Stomach (tissue), 8 donors: ENCODE measurements at regions not wholly inside any gene's neighbourhood (a gene's known extent, or its start where the extent isn't known, plus 50 kb on each side); places are given as distances from the start of the nearest gene placed in this dataset.
"Not testable (repeated sequence)": the region's sequence is repeated elsewhere in the genome, so short reads cannot be mapped to it uniquely, and the experiment has no call there.

Source experiments
- DNase-seq, 2 donors: peaks; one replicate each; pipeline versions ENCODE4 v3.0.0 to v3.0.0-alpha.2; 2013 to 2019
- H3K27ac ChIP-seq, 5 donors: fragments of 200-600 bp in 4 of 5; sonication (generic) in 4 of 5; one replicate each; pipeline ENCODE4 v1.5.1; 2013 to 2019; ENCODE audit warnings: mild to moderate bottlenecking in 1 of 5, moderate library complexity in 1 of 5
- H3K27me3 ChIP-seq, 3 donors: fragments of 200-600 bp; sonication (generic); one replicate each; pipeline ENCODE4 v1.5.1; 2017 to 2019; ENCODE audit warnings: mixed run types in 1 of 3
- H3K36me3 ChIP-seq, 4 donors: fragments of 200-600 bp; sonication (generic); 1 replicate in 3 of 4; 2 replicates in 1 of 4; pipeline ENCODE4 v1.5.1; 2016 to 2019
- H3K4me1 ChIP-seq, 4 donors: fragments of 200-600 bp; sonication (generic); one replicate each; pipeline ENCODE4 v1.5.1; 2016 to 2019
- H3K4me3 ChIP-seq, 4 donors: fragments of 200-600 bp; sonication (generic) in 3 of 4; one replicate each; pipeline ENCODE4 v1.5.1; 2016 to 2019; ENCODE audit warnings: mild to moderate bottlenecking in 1 of 4
- H3K9me3 ChIP-seq, 4 donors: fragments of 200-600 bp; sonication (generic); one replicate each; pipeline ENCODE4 v1.5.1; 2016 to 2019
- CTCF ChIP-seq, 7 experiments: fragments of 450-650 bp in 4 of 7; fragments of 200-600 bp in 3 of 7; sonication (generic) in 3 of 7; IDR thresholded peaks; one replicate each; pipeline ENCODE4 v1.5.1; 2016 to 2019; ENCODE audit warnings: antibody characterized with exemption in 7 of 7, control low read depth in 2 of 7, mild to moderate bottlenecking in 1 of 7
- EP300 ChIP-seq: sonication (generic); formaldehyde crosslinking; IDR thresholded peaks from one replicate; pipeline ENCODE4 v1.6.1; 2017; ENCODE audit warnings: antibody characterized with exemption
- POLR2A ChIP-seq, 4 donors: fragments of 450-650 bp; IDR thresholded peaks; one replicate each; pipeline ENCODE4 v1.6.1; 2016; ENCODE audit warnings: antibody characterized with exemption in 4 of 4, control low read depth in 2 of 4, mild to moderate bottlenecking in 1 of 4, moderate library complexity in 1 of 4
- POLR2AphosphoS5 ChIP-seq, 3 donors: sonication (generic); formaldehyde crosslinking; IDR thresholded peaks; one replicate each; pipeline ENCODE4 v1.6.1; 2016; ENCODE audit warnings: antibody characterized with exemption in 3 of 3
- WGBS, 5 donors: extraction: QIAGEN DNeasy Blood & Tissue Kit in 3 of 5; methylation state at CpG; one replicate each; pipeline versions ENCODE4 v1.1.5 to v1.1.7; 2013 to 2018; 5-methylcytosine and 5-hydroxymethylcytosine counted together
- intact Hi-C: fragments of 100-400 bp; cut with DNase I; formaldehyde crosslinking; loops from one replicate; pipeline ENCODE4 v1.15.1; 2023; ENCODE audit warnings: low total_unique reads
- donor health status: healthy with polysubstance abuse.
- donor health status: Bipolar disorder and iron deficiency.
- donor health status: healthy.

DNA sequence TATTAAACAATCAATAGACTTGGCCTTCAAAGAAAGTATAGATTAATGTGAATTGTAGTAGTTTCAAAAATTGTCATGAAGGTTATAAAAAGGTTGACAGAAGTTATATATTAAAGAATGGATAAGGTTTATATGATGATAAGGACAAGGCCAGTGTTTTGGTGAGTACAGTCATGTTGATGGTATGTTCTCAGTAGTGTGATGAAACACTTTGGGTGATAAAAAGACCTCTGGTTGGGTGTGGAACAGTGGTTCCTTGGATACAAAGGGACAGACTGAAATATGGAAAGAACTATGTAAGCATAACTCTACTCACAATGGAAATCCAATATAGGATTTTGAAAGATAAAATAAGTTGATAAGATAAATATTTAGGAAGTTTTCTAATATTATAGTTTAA, 866.3 kb downstream of the ANKRD7 start:
- Histone ChIP-seq H3K4me3 (no peak overlapping the region), H3K9me3 (peaks cover 0 to 4% (median under 1%) of the 10 kb centered on the region in 4 donors), H3K27me3 (no peaks in the 10 kb centered on the region), H3K36me3 (no peaks in the 10 kb centered on the region), H3K27ac (no peak overlapping the region), H3K4me1 (no peaks in the 10 kb centered on the region)
- TF ChIP-seq CTCF (IDR thresholded peaks at IDR 0.05): no peak
- no peak for TF ChIP-seq EP300
- intact Hi-C loops: no loop called here
- no peak for DNase-seq

DNA sequence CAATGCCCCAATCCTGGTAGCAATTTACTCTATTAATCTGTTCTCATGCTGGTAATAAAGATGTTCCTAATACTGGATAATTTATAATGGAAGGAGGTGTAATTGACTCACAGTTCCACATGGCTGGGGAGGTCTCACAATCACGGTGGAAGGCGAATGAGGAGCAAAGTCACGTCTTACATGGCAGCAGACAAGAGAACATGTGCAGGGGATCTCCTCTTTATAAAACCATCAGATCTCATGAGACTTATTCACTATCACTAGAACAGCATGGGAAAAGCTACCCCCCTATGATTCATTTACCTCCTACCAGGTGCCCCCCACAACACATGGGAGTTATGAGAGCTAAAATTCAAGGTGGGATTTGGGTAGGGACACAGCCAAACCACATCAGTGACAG, 872.2 kb downstream of the ANKRD7 start:
- H3K27me3 ChIP-seq: no peaks in the 10 kb centered on the region
- intact Hi-C loops: no loop called here
- H3K9me3 ChIP-seq: peaks cover 0 to 4% (median 0%) of the 10 kb centered on the region in 4 donors
- H3K27ac ChIP-seq: no peak overlapping the region
- H3K36me3 ChIP-seq: no peaks in the 10 kb centered on the region
- DNase-seq: no peak
- H3K4me1 ChIP-seq: no peaks in the 10 kb centered on the region
- H3K4me3 ChIP-seq: no peak overlapping the region
- WGBS, 5 donors: 77 to 100% (median 96%) methylated on average over 3 of the region's 3 CpGs
- TF ChIP-seq POLR2AphosphoS5 (IDR thresholded peaks at IDR 0.05): no peak
- no peak for TF ChIP-seq EP300
- no peak for TF ChIP-seq CTCF (IDR thresholded peaks at IDR 0.05)
- TF ChIP-seq POLR2A (IDR thresholded peaks at IDR 0.05): no peak

DNA sequence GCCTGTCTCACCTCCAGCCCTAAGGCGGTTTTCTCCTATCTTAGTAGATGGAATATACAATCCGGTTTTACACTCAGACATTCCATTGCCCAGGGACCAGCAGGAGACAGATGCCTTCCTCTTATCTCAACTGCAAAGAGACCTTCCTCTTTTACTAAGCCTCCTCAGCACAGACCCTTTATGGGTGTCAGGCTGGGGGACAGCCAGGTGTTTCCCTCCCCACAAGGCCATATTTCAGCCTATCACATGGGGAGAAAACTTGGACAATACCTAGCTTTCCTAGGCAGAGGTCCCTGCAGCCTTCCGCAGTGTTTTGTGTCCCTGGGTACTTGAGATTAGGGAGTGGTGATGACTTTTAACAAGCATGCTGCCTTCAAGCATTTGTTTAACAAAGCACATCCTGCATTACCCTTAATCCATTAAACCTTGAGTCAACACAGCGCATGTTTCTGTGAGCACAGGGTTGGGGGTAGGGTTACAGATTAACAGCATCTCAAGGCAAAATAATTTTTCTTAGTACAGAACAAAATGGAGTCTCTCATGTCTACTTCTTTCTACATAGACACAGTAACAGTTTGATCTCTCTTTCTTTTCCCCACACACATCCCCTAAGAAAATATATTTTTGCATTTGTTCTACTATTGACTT, 876.2 kb downstream of the ANKRD7 start:
- H3K27ac ChIP-seq, H3K36me3 ChIP-seq, H3K9me3 ChIP-seq, H3K4me1 ChIP-seq, H3K4me3 ChIP-seq, intact Hi-C loops, H3K27me3 ChIP-seq: not testable (repeated sequence)
- 9 to 26% (median 19%) methylated on average over 4 of the region's 4 CpGs for WGBS, 5 donors
- DNase-seq: peak in 1 of 2 donors; percentile 40

DNA sequence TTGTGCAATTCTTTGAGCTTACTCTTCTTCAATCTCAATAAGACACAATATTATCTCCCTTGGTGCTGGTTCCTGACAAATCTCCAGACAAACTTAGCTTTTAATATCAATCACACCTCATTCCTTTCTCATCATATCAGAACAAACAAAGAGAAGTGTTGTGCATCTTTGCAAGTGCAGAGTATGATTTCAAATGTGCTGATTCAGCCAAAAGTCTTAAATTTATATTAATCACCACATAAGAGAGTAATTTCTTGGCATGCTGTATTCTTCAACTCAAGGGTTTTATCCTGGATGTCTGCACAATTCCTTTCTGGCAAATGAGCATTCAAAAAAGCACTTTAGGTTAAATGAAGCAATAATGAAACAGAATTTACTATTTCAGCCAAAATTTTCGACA, 877.8 kb downstream of the ANKRD7 start:
- no peak overlapping the region for H3K4me3 ChIP-seq
- no peak overlapping the region for H3K27ac ChIP-seq
- no peak for TF ChIP-seq CTCF (IDR thresholded peaks at IDR 0.05)
- TF ChIP-seq POLR2AphosphoS5 (IDR thresholded peaks at IDR 0.05): no peak
- TF ChIP-seq POLR2A (IDR thresholded peaks at IDR 0.05): no peak
- no peak for TF ChIP-seq EP300
- 75 to 87% (median 77%) methylated on average over 1 of the region's 1 CpG for whole genome bisulfite sequencing, 5 donors
- DNase-seq: peak in 1 of 2 donors; percentile 4
- intact Hi-C loops: no loop called here
- no peaks in the 10 kb centered on the region for H3K9me3 ChIP-seq
- no peaks in the 10 kb centered on the region for H3K4me1 ChIP-seq
- H3K36me3 ChIP-seq: no peaks in the 10 kb centered on the region
- no peaks in the 10 kb centered on the region for H3K27me3 ChIP-seq

DNA sequence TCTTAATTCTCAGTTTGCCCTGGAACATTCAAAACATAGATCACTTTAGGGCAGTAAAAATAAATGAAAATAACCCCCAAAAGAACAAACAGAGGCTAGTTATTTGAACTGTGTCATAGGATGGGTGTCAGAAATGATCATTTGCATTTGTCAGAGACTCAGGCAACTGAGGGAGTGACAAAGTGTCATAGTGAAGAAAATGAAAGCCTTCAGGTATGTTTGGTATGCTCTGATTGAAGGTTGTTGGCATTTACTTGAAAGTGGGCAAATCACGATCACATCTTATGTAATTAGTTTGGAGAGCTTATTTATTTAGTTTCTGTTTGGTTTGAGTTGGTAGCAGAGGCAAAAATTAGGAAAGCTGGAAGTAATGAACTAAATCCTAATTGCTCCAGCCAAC, 880.9 kb downstream of the ANKRD7 start:
- H3K27ac ChIP-seq: no peak overlapping the region
- no peaks in the 10 kb centered on the region for H3K4me1 ChIP-seq
- no peaks in the 10 kb centered on the region for H3K36me3 ChIP-seq
- DNase-seq: peak in 1 of 2 donors; percentile 8
- intact Hi-C loops: no loop called here
- TF ChIP-seq POLR2AphosphoS5 (IDR thresholded peaks at IDR 0.05): no peak
- no peaks in the 10 kb centered on the region for H3K27me3 ChIP-seq
- H3K9me3 ChIP-seq: peaks cover 0 to 7% (median 3%) of the 10 kb centered on the region in 4 donors
- H3K4me3 ChIP-seq: no peak overlapping the region
- WGBS, 5 donors: 17 to 38% (median 26%) methylated on average over 1 of the region's 1 CpG
